Right hindlimb (tissue), 1 donor: ENCODE measurements at regions not wholly inside any gene's neighbourhood (a gene's known extent, or its start where the extent isn't known, plus 50 kb on each side); places are given as distances from the start of the nearest gene placed in this dataset.

Experiments
- DNase-seq: peaks from one replicate; pipeline ENCODE4 v3.0.0-alpha.2; 2018

- DNase-seq = no peak
These were observed 930.7 kb downstream of the BCL11A start for GRCh38 chr2:59622599-59623308.

- DNase-seq = no peak
These were observed 949.3 kb downstream of the BCL11A start for GRCh38 chr2:59604123-59604522.

GRCh38 chr2:59594671-59595222 is 958.7 kb downstream of the BCL11A start:
- no peak for DNase-seq

DNA sequence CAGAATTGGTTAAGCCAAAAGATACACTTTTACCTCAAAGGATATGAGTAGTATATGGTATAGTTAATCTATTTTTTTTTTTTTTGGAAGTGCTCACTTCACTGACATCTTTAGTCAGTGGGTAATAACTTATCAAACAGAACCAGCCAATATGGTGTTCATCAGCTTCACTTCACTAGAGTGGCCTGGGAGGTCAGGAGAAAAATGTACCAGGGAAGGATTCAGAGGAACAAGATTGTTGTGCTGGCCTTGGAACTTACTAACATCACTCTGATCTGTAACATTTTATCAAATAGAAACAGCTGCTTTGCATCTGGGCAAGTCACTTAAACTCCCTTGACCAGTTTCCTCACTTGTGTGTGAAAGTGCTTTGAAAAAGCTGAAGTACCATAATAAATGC is 962.7 kb downstream of the BCL11A start:
- DNase-seq = no peak

DNA sequence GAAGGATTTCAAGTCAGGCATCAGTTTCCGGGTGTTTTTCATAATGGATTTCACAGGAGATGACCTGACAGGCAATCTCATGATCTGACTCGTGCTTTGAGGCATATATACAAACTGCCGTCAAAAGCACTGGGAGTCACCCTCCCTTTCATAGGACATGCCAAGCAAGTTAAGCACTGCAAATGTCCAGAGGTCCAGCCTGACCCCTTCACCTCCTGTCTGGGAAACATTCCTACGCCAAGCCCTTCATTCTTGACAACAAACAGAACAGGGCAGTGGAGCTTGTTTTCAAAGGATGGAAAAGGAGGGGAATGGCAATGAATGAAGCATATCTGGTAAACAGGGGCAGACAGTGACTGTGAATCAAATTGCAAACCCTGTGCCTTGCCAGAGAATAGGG is 963.6 kb downstream of the BCL11A start:
- DNase-seq = no peak

- no peak for DNase-seq
These were observed 965.2 kb downstream of the BCL11A start for GRCh38 chr2:59588286-59588685.

- no peak for DNase-seq
These were observed 967.3 kb downstream of the BCL11A start for GRCh38 chr2:59586176-59586575.

- no peak for DNase-seq
These were observed 967.8 kb downstream of the BCL11A start for GRCh38 chr2:59585655-59586054.

GRCh38 chr2:59584958-59585357 is 968.5 kb downstream of the BCL11A start:
- DNase-seq = no peak

DNA sequence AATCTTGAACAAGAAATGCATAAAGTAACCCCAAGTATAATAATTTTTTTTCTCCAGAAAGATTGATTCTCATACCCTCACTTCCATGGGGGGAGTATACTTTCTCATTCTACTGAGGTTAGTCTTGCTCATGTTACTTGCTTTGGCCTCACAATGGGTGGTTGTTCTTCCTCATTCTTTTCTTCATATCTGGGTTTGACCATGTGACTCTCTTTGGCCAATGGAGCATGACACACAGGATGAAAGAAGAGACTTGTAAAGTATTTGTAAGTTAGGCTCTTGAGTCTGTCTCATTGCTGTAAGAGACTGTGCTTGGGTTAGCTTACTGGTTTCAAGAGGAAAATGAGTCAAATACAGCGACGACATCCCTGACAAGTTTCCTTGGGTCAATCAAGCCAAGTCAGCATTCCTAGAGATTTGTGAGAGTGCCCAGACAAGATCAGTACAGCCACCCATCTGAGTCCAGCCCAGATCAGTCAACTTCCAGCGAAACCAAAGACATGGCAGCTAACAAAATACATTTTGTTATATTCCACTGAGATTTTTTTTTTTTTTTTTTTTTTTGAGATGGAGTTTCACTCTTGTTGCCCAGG is 970.2 kb downstream of the BCL11A start:
- DNase-seq = no peak

GRCh38 chr2:59578349-59578748 is 975.1 kb downstream of the BCL11A start:
- no peak for DNase-seq

DNA sequence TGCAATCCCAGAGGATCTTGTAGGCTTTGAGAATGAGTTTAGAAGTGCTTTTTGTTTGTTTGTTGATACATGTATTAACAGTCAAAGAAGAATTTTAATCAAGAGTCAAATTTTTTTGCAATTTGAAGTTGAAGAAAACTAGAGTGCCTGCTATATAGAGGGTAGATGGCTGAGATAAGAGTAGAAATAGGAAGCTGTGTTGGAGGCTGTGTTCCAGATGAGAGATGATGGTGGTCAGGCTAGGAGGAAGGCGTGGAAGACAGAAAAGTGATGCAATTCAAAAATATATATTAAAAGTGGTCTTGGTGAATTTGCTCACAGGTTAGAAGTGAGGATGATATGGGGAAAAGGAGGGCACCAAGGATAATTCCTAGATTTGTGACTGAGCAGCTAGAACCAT is 978.3 kb downstream of the BCL11A start:
- no peak for DNase-seq

GRCh38 chr2:59572227-59572626 is 981.2 kb downstream of the BCL11A start:
- no peak for DNase-seq

DNA sequence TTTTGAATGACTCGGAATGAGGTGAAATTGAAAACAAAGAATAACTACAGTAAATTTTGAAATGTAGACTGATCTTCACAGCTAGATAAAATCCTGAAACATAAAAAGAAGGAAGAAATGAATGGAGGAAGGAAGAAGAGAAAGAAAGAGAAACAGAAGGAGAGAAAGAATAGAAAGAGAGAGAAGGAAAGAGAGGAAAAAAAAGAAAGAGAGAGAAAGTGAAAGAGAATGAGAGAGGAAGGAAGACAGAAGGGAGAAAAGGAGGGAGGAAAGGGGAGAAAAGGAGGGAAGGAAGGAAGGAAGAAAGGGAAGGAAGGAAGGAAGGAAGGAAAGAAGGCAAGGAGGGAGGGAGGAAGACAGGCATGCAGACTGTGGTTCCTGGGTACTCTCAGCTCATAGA is 982.6 kb downstream of the BCL11A start:
- no peak for DNase-seq

DNA sequence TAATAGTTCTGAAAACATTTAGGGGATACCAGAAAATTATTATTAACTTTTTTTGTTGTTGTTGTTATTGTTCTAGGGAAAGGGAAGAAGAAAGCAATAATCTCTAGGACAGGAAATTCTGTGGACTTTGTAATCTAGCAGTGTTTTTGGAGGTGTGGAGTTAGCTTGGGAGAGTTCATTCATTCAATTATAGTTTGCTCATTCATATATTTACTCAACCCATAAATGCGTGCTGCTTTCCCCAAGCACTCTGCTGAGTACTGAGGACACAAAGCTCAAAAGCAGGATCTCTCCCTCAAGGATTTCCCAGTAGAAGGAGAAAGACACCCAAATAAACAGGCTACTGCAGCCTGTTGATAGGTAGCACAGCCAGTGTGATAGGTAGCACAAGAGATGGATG is 984.3 kb downstream of the BCL11A start:
- DNase-seq = no peak

GRCh38 chr2:59568461-59568860 is 985.0 kb downstream of the BCL11A start:
- no peak for DNase-seq

DNA sequence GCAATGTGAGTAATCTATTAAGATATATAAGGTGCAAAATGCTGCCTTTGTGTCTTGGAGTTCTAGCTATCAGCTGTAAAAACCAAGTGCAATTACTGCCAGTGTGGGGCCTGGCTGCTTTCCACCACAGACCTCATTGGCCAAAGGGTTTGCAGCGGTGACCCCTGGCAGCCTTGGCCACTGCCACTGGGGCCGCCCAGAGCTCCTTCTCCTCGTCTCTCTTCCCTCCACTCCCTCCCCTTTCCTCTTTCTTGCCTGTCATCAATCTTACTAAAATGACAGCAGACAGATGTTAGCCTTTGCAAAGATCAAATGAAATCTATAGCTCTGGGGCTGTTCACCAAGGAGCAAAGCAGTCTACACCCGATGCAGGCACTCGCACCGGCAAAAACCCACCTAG is 986.3 kb downstream of the BCL11A start:
- no peak for DNase-seq

DNA sequence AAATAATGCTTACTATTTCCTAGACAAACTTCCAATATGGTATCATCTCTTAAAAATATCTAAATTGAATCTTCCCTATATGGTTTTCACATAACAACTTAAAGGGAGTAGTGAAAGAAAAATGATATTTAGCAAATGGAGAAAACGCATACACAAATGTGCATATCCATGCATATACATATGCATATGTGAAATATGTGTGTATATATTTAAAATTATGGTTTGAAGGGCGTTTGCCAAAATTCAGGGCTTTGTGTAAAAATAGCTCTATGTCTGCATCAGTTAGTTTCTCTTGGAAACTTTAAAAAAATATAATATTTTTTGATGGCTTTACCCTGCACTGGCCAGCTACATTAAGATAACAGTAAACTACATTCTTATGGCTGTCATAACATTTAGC is 986.7 kb downstream of the BCL11A start:
- no peak for DNase-seq

DNA sequence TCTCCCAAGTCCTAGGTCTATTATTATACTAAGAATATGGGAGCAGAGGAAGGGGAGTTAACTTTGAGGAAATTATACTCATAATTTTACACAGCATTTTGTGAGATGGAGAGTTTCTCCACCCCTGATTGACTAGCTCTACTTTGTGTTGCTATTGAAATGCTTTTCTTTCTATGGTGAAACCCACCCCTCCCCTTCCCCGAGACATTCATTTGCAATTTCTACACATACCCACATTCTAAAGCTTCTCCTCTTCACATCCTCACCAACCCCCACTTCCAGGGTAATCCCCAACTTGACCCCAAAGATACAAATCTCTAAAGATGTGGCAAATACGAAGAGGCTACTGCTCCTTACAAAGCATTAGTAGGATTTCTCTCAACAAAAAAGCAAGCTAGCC is 992.2 kb downstream of the BCL11A start:
- no peak for DNase-seq

- no peak for DNase-seq
These were observed 992.7 kb downstream of the BCL11A start for GRCh38 chr2:59560769-59561168.

- DNase-seq = no peak
These were observed 1012.6 kb downstream of the BCL11A start for GRCh38 chr2:59540864-59541263.

DNA sequence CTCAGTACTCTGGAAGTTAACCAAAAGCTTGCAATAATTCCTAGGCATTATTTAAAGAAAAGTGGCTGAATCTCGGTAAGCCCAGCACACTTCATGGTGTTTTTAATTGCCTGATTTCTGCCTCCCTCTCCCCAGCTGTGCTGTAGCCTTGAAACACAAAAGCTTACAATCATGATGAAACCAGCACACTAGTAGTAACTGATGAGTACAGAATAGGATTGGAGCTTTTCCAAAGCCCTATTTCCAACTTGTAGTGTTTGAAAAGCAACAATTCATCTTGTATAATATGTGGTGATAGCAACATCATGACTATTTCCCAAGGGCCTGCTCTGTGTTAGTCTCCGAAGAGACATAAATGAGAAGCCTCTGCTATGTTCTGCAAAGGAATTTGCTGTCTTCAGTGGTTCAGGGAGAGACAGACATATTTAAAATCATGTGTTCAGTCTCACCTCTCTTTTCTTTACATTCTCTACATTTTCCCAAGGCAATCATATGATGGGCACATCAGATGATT is 1015.0 kb downstream of the BCL11A start:
- no peak for DNase-seq

- DNase-seq = no peak
These were observed 1020.6 kb downstream of the BCL11A start for GRCh38 chr2:59532808-59533207.

- DNase-seq = no peak
These were observed 1023.2 kb downstream of the BCL11A start for GRCh38 chr2:59530258-59530657.
